ENCODE measurements at regions not wholly inside any gene's neighbourhood (a gene's known extent, or its start where the extent isn't known, plus 50 kb on each side); places are given as distances from the start of the nearest gene placed in this dataset.

GRCh38 chr5:30502277-30502676, 691.2 kb upstream of the CDH6 start:
- TF ChIP-seq EZH2phosphoT487 (IDR thresholded peaks at IDR 0.05; ENCODE audit: borderline replicate concordance, low read length), result no peak
- TF ChIP-seq CTCF (IDR thresholded peaks at IDR 0.05; ENCODE audit: low read depth, low read length, poor library complexity, severe bottlenecking), result no peak
